Stimulated activated CD4-positive, alpha-beta T cell treated with anti-CD3 and anti-CD28 coated beads, TNF-alpha, amount 100 ng/mL, for 24 hours (primary cell): ENCODE measurements at regions not wholly inside any gene's neighbourhood (a gene's known extent, or its start where the extent isn't known, plus 50 kb on each side); places are given as distances from the start of the nearest gene placed in this dataset.
"Not testable (repeated sequence)": the region's sequence is repeated elsewhere in the genome, so short reads cannot be mapped to it uniquely, and the experiment has no call there.

Experiments
- DNase-seq, 3 experiments: peaks; one replicate each; pipeline ENCODE4 v3.0.0-alpha.2; 2020; ENCODE audit warnings: low read depth in 3 of 3

- DNase-seq = no peak
These were observed 680.7 kb downstream of the GALC start for GRCh38 chr14:87312169-87312893.

GRCh38 chr14:87309557-87309956 lies 683.4 kb downstream of the GALC start:
- DNase-seq = no peak

DNA sequence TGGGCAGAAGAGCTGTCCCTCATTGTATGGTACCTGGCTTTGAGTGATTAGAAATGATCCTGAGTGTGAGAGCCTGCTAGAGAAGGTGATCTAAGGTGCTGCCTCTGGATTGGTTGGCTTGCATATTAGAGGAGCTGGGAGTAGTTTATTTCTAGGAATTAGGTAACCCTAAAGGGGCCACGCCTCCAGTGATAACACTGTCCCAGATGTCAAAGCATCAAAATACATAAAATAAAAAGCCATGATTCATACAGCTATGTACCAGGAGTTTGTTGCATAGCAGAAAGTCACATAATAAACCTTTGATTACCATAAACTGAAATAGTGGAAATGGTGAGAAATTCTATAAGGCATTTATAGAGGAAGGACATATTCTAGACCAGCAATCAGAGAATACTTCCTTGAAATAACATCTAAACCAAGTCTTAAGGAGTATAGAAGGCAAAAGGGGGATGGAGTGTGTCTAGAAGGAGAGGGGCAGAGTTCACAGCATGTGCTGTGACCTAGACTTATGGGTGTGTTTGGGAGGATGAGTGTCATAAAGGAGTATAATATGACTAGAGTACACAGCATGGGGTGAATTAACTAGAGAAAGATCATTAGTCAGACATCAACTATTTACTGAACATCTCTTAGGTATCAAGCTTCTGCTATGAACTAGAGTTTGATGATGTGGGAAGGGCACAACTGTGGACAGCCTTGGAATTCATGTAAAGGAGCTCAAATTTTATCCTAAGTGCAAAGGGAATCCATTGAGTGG lies 686.4 kb downstream of the GALC start:
- DNase-seq = no peak

GRCh38 chr14:87305345-87305744 lies 687.6 kb downstream of the GALC start:
- no peak for DNase-seq

- DNase-seq = no peak
These were observed 688.6 kb downstream of the GALC start for GRCh38 chr14:87304404-87304803.

DNA sequence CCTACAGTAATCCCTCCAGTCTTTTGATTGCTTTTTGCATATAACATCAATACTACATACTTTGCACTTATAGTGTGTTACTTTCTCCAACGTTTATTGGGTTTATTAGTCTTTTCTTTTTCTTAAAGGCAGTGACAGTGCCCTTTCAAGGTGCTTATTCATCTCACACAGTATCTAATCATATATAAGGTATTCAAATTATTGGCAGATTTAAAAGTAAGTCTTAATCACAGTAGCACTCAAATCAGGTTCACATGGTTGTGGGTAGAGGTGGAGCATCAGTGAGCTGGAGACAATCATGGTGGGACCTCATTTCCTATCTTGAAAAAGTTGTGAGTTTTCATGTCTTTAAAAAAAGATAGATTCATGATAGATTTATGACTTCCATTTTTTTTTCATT lies 706.2 kb downstream of the GALC start:
- no peak for DNase-seq

GRCh38 chr14:87286191-87286590 lies 706.8 kb downstream of the GALC start:
- no peak for DNase-seq

DNA sequence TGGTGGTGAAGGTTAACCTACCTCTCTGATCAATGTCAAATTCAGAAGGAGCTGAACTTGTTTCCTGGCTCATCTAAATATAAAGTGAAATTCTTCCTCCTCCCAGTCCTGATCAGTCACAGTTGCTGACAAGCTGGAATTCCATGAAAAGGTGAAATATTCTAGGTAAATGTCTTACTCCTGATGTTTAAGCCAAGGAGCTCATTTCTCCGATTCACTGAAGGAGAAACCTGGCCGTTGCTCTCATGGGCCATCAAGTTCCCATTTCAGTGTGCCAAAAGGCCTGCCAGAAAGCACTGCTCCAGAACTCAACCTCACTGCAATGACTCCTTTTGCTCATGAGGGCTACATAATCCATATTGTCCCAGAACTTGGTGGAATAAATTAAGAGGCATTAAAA lies 707.5 kb downstream of the GALC start:
- DNase-seq = no peak

DNA sequence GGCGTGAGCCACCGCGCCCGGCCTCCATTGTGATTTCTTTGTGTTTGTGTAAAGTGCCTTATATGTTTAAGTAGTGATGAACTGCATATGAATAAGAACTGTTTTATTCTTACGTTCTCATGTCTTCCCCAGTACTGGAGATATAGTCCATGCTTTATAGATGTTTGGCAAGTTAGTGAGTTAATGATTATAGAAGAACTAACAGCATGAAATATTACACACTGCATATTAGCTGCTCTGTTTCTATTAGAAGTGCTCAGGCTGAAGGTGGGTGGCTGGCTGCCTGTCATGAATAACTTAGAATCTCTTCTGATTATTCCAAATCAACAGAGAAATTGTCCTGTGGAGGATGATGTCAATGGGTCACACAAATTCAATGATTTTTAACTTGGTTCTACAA lies 709.4 kb downstream of the GALC start:
- no peak for DNase-seq

DNA sequence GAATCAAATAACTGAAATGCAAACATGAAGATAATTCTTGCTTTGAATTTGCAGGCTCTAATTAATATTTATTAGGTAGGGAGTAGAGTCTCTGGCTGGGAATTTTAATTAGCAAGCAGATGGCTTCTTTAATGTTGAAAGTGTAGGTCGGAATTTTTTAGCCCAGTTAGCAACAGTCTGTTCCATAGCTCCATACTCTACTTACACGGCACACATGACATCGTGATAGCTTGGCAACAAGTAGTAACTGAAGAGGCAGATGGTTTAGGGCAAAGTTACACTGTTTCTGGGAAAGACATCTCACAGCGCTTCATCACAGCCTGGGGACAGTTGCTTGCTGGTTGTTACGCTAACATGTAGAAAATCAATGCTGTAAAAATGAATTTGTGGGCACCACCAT lies 710.7 kb downstream of the GALC start:
- no peak for DNase-seq

DNA sequence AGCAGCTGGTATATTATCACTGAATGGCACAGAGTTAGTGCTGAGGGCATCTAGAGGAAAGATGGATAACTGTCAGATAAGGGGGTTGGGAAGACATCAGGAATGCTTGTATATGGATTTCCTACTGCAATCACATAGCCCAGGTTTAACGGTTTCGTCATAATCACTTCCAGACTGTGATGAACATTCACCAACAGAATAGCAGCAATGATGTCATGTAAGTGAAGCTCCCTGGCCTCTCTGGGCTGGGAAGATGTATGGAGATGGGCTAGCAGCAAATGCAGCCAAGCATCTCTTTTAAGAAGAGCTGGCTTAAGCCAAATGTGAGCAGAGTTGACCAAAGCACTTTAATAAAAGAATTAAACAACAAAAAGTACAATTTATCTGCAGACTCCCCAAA lies 714.6 kb downstream of the GALC start:
- DNase-seq = no peak

GRCh38 chr14:87271331-87271730 lies 721.7 kb downstream of the GALC start:
- no peak for DNase-seq

GRCh38 chr14:87268997-87269396 lies 724.0 kb downstream of the GALC start:
- no peak for DNase-seq

DNA sequence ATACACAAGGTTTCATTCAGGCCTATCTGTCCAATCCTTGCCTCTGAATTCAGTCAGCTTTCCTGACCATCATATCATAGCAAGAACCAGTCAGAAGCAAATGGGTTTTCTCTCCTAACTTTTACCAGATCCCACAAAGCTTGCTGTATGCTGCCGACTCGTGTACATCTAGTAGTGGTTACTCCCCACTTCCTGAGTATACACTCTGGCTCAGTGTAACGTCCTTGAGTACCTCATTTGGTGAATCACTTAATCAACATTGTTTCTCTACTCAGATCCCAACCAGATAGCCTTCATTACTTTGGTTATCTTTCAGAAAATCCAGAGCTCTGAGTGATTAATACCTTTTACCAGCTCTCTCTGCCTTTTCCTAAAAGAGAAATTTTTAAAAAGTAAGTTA lies 728.2 kb downstream of the GALC start:
- DNase-seq = no peak

DNA sequence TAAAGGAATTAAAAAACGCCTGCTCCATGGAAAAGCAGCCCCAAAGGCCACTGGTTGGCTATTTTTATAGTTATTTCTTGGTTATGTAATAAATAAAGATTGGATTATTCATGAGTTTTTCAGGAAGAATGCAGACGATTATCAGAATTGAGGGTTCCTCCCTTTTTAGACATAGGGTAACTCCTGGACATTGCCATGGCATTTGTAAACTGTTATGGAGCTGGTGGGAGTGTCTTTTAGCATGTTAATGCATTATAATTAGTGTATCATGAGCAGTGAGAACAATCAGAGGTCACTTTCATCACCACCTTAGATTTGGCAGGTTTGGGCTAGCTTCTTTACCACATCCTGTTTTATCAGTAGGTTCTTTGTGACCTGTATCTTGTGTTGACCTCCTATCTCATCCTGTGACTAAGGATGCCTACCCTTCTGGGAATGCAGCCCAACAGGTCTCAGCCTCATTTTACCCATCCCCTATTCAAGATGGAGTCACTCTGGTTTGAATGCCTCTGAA lies 728.7 kb downstream of the GALC start:
- no peak for DNase-seq

DNA sequence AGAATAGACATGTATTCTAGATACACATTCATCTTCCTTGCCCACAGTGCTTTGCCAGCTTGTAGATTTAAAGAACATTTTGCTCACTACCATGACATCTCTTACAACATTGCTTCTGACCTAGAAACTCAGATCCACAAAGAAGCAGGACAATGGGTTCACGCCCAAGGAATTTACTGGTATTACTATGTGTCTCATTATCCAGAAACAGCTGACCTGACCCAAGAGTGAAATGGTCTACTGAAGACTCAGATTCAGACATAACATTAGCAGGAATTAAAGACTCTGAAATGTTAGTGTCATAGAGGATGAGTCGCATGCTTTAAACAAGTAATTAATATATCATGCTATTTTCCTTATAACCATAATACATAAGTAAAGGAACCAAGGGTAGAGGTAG lies 731.4 kb downstream of the GALC start:
- DNase-seq = no peak

DNA sequence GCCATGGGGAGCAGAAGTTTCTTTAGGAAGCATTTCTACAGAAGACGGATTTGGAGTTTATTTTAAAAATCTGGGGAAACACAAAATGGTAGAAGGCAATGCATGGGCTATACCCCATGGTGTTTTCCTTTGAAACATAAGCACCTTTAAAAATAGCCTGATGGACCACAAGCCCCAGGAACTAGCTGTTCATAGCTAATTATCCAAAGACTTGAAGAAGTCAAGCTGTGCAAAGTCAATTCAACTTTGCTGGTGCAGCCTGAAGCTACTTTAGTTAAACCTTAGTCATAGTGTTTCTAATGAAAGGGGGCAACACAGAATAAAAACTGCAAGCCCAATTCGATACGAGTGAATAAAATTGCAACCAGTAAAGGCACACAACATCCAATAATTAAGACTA lies 732.5 kb downstream of the GALC start:
- no peak for DNase-seq

DNA sequence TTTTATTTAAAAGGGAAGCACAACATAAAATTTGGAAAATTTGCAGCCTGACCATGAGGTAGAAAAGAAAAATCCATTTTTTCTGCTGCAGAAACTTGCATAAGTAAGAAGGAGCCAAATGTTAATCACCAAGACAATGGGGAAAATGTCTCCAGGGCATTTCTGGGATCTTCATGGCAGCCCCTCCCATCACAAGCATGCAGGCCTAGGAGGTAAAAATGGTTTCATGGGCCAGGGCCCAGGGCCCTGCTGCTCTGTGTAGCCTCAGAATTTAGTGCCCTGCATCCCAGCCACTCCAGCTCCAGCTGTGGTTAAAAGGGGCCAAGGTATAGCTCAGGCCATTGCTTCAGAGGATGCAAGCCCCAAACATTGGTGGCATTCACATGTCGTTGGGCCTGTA lies 735.6 kb downstream of the GALC start:
- DNase-seq = no peak

- no peak for DNase-seq
These were observed 737.9 kb downstream of the GALC start for GRCh38 chr14:87255058-87255457.

DNA sequence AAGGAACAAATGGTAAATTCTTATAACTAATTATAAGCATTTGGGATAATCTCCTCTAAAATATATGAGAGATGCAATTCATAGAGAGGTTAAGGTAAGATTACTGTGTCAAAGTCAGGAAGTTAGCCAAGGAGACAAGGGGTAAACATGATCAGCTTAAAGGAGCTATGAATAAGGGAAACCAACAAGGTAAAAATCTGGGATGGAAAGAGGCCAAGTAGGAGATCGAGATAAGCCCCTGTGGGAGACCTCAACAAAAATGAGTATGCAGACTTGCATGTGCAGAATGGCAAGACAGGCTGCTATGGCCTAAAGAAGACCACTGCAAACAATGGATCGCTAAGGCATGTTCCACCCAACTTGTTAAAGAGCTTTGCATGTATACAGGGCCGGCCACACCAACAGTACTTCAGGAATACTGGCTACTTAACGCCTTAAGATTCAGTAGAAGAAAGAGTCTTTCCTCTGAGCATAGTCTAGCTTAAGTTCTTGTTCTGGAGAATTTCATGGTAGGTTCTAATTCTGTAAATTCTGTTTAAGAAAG lies 738.6 kb downstream of the GALC start:
- DNase-seq = no peak

GRCh38 chr14:87253791-87254190 lies 739.2 kb downstream of the GALC start:
- DNase-seq = not testable (repeated sequence)

- DNase-seq = no peak
These were observed 740.9 kb downstream of the GALC start for GRCh38 chr14:87252103-87252502.

GRCh38 chr14:87251011-87251410 lies 742.0 kb downstream of the GALC start:
- DNase-seq = no peak
